Uterus (tissue), 2 donors: ENCODE measurements at regions not wholly inside any gene's neighbourhood (a gene's known extent, or its start where the extent isn't known, plus 50 kb on each side); places are given as distances from the start of the nearest gene placed in this dataset.

Experiments used
- CTCF ChIP-seq, 4 experiments: fragments of 200-600 bp in 2 of 4; fragments of 450-650 bp in 2 of 4; sonication (generic) in 2 of 4; IDR thresholded peaks; one replicate each; pipeline ENCODE4 v1.5.1; 2016 to 2019; ENCODE audit warnings: antibody characterized with exemption in 4 of 4, mild to moderate bottlenecking in 2 of 4, moderate library complexity in 1 of 4
- POLR2A ChIP-seq, 2 donors: fragments of 450-650 bp; IDR thresholded peaks; one replicate each; pipeline ENCODE4 v1.6.1; 2016; ENCODE audit warnings: antibody characterized with exemption in 2 of 2, mild to moderate bottlenecking in 1 of 2, moderate library complexity in 1 of 2

DNA sequence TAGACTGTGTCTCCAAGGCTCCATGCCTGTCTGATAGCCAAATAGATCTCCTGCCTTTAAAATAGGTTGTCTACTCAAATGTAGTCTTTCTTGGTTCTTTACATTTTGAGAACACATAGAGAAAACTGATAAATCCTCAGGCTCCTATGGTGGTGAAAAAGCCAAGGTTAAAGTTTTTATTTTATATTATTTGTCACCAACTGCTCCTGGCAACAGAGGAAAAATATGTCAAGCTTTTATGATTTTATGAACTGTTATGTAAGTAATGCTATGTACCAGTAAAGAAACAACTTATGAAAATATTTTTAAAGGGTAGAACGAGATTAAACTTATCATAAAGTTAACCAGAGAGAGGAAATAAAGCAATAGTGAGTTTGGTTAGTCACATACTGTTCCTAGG lies 222.8 kb downstream of the NR2F1-AS1 start:
- TF ChIP-seq CTCF (IDR thresholded peaks at IDR 0.05) (no peak), POLR2A (IDR thresholded peaks at IDR 0.05) (no peak)
